CD4-positive, alpha-beta T cell (primary cell): ENCODE measurements at regions not wholly inside any gene's neighbourhood (a gene's known extent, or its start where the extent isn't known, plus 50 kb on each side); places are given as distances from the start of the nearest gene placed in this dataset.

Experiments used
- ATAC-seq: fragments of 200-7000 bp; cut with Tn5 transposase; one replicate; pipeline ENCODE4 v1.10.0; 2022; ENCODE audit warnings: mild to moderate bottlenecking; ENCODE audit not compliant: poor library complexity
- CTCF ChIA-PET: fragments of 350-600 bp; sonication (Branson Sonifier 250); formaldehyde crosslinking; loops from one replicate; lab custom pipeline; 2021; ENCODE audit warnings: antibody characterized with exemption, inconsistent platforms; lab: Charles Lee
- POLR2A ChIA-PET: fragments of 350-600 bp; sonication (Branson Sonifier 250); formaldehyde crosslinking; loops from one replicate; lab custom pipeline; 2021; ENCODE audit warnings: antibody characterized with exemption, inconsistent platforms; lab: Charles Lee
- DNase-seq, 14 experiments: peaks; one replicate each; pipeline ENCODE4 v3.0.0-alpha.2; 2013 to 2020; ENCODE audit warnings: mixed read lengths in 2 of 14
- H3K27ac ChIP-seq, 2 donors: one replicate each; pipeline versions ENCODE4 v1.5.1 to v1.7.0; 2013; ENCODE audit warnings: low read length in 2 of 2, low read depth in 1 of 2, mild to moderate bottlenecking in 1 of 2
- H3K27me3 ChIP-seq, 2 experiments: 1 replicate in 1 of 2; 2 replicates in 1 of 2; pipeline versions ENCODE4 v1.6.1 to v1.7.0; 2013; ENCODE audit warnings: low read length in 2 of 2, control low read depth in 1 of 2, mild to moderate bottlenecking in 1 of 2, moderate library complexity in 1 of 2; ENCODE audit not compliant: insufficient read depth in 2 of 2, control insufficient read depth in 1 of 2
- H3K36me3 ChIP-seq: one replicate; pipeline ENCODE4 v1.6.1; 2013; ENCODE audit warnings: low read length, control low read depth; ENCODE audit not compliant: insufficient read depth
- H3K4me1 ChIP-seq: one replicate; pipeline ENCODE4 v1.6.1; 2013; ENCODE audit warnings: low read length, control low read depth; ENCODE audit not compliant: insufficient read depth
- H3K4me3 ChIP-seq: one replicate; pipeline ENCODE4 v1.5.1; 2013; ENCODE audit warnings: mild to moderate bottlenecking, low read length, moderate library complexity
- H3K9me3 ChIP-seq, 2 experiments: 1 replicate in 1 of 2; 2 replicates in 1 of 2; pipeline versions ENCODE4 v1.6.1 to v1.7.0; 2013; ENCODE audit warnings: low read length in 2 of 2, mild to moderate bottlenecking in 2 of 2, control low read depth in 1 of 2, moderate library complexity in 1 of 2; ENCODE audit not compliant: control insufficient read depth in 1 of 2, insufficient read depth in 1 of 2
- H3K27ac Mint-ChIP-seq: one replicate; pipeline ENCODE4 v1.8.0; 2020; ENCODE audit warnings: mixed read lengths
- H3K27me3 Mint-ChIP-seq: one replicate; pipeline ENCODE4 v1.8.0; 2021; ENCODE audit warnings: mixed read lengths
- H3K36me3 Mint-ChIP-seq: one replicate; pipeline ENCODE4 v1.8.0; 2021; ENCODE audit warnings: low read depth, mixed read lengths
- H3K4me1 Mint-ChIP-seq: one replicate; pipeline ENCODE4 v1.8.0; 2021; ENCODE audit warnings: low read depth, mixed read lengths
- H3K4me3 Mint-ChIP-seq: one replicate; pipeline ENCODE4 v1.8.0; 2020; ENCODE audit warnings: mild to moderate bottlenecking, mixed read lengths
- H3K9me3 Mint-ChIP-seq: one replicate; pipeline ENCODE4 v1.8.0; 2020; ENCODE audit warnings: mixed read lengths
- intact Hi-C, 2 experiments: fragments of 100-400 bp; cut with DNase I in 1 of 2; cut with micrococcal nuclease in 1 of 2; formaldehyde crosslinking; loops; one replicate each; pipeline versions ENCODE4 v1.15.1 to v1.9.0; 2023 to 2025; cut with DNase I, micrococcal nuclease
- TF ChIP-seq, protein P1 (sequence below): fragments of 200-600 bp; IDR thresholded peaks from one replicate; pipeline ENCODE4 v1.8.0; 2022; ENCODE audit warnings: antibody characterized with exemption, mild to moderate bottlenecking

DNA sequence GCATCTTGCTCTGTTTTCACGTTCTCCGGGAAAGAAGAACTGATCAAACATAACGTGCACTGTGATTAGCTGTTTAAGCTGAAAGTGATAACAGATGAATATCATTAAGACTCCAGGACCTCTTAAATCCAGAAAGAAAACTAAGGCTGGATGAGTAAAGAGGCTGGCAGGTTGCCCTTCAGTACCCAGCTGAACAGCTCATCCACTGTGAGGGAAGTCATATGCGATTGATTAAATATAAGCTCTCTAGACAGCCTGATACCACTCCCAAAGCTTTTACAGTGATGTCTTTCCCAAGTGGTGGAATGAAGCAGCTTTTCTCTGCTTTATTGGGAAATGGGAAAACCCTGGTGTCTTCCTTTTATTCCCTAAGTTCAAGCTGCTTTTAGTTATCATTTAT, 116.9 kb downstream of the EFNB2 start:
- Mint-ChIP-seq H3K9me3 (no peaks in the 10 kb centered on the region), H3K36me3 (no peaks in the 10 kb centered on the region), H3K4me3 (no peak overlapping the region), H3K27ac (no peak overlapping the region), H3K27me3 (peaks cover 14% of the 10 kb centered on the region), H3K4me1 (no peaks in the 10 kb centered on the region)
- POLR2A ChIA-PET, result no interaction called here
- no peaks in the 10 kb centered on the region for H3K9me3 ChIP-seq
- H3K27ac ChIP-seq, result no peak overlapping the region
- peaks cover 0 to 3% of the 10 kb centered on the region in 2 experiments for H3K27me3 ChIP-seq
- ATAC-seq, result no peak
- CTCF ChIA-PET, result no interaction called here
- intact Hi-C loops, result no loop called here
- DNase-seq, result no peak
- H3K36me3 ChIP-seq, result no peaks in the 10 kb centered on the region
- H3K4me1 ChIP-seq, result no peaks in the 10 kb centered on the region
- TF ChIP-seq, protein P1, sequence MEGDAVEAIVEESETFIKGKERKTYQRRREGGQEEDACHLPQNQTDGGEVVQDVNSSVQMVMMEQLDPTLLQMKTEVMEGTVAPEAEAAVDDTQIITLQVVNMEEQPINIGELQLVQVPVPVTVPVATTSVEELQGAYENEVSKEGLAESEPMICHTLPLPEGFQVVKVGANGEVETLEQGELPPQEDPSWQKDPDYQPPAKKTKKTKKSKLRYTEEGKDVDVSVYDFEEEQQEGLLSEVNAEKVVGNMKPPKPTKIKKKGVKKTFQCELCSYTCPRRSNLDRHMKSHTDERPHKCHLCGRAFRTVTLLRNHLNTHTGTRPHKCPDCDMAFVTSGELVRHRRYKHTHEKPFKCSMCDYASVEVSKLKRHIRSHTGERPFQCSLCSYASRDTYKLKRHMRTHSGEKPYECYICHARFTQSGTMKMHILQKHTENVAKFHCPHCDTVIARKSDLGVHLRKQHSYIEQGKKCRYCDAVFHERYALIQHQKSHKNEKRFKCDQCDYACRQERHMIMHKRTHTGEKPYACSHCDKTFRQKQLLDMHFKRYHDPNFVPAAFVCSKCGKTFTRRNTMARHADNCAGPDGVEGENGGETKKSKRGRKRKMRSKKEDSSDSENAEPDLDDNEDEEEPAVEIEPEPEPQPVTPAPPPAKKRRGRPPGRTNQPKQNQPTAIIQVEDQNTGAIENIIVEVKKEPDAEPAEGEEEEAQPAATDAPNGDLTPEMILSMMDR, result no peak
- H3K4me3 ChIP-seq, result no peak overlapping the region

DNA sequence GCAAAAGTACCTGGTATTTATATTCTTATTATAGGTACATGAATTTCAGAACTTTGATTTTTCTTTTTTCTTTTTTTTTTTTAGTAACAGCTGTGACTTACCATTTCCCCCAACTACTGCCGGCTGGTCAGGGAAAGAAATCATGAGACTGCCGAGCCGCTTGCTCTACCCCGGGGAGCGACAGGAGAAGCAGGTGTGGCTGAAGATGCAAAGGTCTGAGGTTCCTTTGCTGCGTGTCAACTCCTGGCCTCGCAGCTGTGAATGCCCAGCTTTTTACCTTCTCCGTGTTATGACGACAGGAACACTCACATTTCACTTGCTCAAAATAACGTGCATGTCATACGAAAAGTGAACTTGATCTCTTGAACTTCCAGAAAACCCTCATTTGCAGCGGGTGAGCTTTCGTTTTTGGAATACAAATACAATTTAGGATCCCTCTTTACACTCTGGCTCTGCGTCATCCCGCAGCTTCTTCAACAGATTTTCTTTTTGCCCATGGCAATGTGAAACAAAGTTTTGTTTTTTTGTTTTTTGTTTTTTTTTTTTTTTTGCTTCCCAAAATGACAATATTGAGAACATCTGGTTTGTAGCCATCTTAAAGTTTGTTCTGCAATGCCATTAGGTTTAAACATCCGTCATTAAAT, 117.9 kb downstream of the EFNB2 start:
- Mint-ChIP-seq H3K27ac (no peak overlapping the region), H3K4me3 (no peak overlapping the region), H3K27me3 (peaks cover 6% of the 10 kb centered on the region), H3K36me3 (no peaks in the 10 kb centered on the region), H3K9me3 (no peaks in the 10 kb centered on the region), H3K4me1 (no peaks in the 10 kb centered on the region)
- TF ChIP-seq, protein P1, result no peak
- Histone ChIP-seq H3K4me1 (no peaks in the 10 kb centered on the region), H3K27me3 (peaks cover 0 to 2% of the 10 kb centered on the region in 2 experiments), H3K27ac (no peak overlapping the region), H3K9me3 (no peaks in the 10 kb centered on the region), H3K36me3 (no peaks in the 10 kb centered on the region), H3K4me3 (no peak overlapping the region)
- DNase-seq, result no peak
- ChIA-PET CTCF (no interaction called here), POLR2A (no interaction called here)
- ATAC-seq, result no peak
- intact Hi-C loops, result no loop called here

DNA sequence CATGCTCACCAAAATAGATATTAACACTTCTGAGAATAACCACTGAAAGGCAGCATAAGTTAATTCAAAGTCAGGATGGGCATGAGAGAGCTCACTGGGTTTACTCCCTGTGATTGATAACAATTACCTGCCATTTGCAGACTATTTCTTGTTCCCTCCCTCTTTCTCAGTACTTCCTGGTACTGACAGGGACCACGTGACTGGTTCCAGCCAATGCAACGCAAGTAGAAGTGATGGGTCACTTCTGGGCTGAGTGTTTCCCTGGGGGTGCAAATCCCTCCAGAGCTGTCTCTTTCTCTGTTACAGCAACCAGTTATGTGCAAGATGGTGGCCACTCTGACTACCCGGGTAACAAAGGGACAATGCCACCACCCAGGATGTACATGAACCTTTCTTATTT, 118.8 kb downstream of the EFNB2 start:
- ChIA-PET POLR2A (no interaction called here), CTCF (interaction anchor here (1.1 kb wide), 1 partner anchor 14 kb away, joined by 3 read pairs; no protein-coding TSS in a partner anchor)
- DNase-seq (no peak), ATAC-seq (no peak)
- H3K36me3 Mint-ChIP-seq, result no peaks in the 10 kb centered on the region
- intact Hi-C loops, result no loop called here
- H3K9me3 Mint-ChIP-seq, result no peaks in the 10 kb centered on the region
- Histone ChIP-seq H3K27me3 (no peaks in the 10 kb centered on the region), H3K4me1 (no peaks in the 10 kb centered on the region), H3K9me3 (no peaks in the 10 kb centered on the region), H3K27ac (no peak overlapping the region), H3K36me3 (no peaks in the 10 kb centered on the region), H3K4me3 (no peak overlapping the region)
- H3K27me3 Mint-ChIP-seq, result peaks cover 5% of the 10 kb centered on the region
- TF ChIP-seq, protein P1, result no peak
- no peak overlapping the region for H3K4me3 Mint-ChIP-seq
- no peaks in the 10 kb centered on the region for H3K4me1 Mint-ChIP-seq
- no peak overlapping the region for H3K27ac Mint-ChIP-seq
